Ectodermal cell (in vitro differentiated cells): ENCODE measurements at regions not wholly inside any gene's neighbourhood (a gene's known extent, or its start where the extent isn't known, plus 50 kb on each side); places are given as distances from the start of the nearest gene placed in this dataset.

Source experiments
- H3K27ac ChIP-seq: 2 replicates; pipeline ENCODE4 v1.7.0; 2013; ENCODE audit warnings: mild to moderate bottlenecking, low read depth, low read length; ENCODE audit not compliant: insufficient read depth, poor library complexity, severe bottlenecking
- H3K27me3 ChIP-seq: 2 replicates; pipeline ENCODE4 v1.7.0; 2013; ENCODE audit warnings: mild to moderate bottlenecking, low read length; ENCODE audit not compliant: insufficient read depth, control insufficient read depth, poor library complexity, severe bottlenecking
- H3K36me3 ChIP-seq: one replicate; pipeline ENCODE4 v1.7.0; 2013; ENCODE audit warnings: low read length; ENCODE audit not compliant: control insufficient read depth, insufficient read depth
- H3K4me1 ChIP-seq: one replicate; pipeline ENCODE4 v1.7.0; 2013; ENCODE audit warnings: low read length; ENCODE audit not compliant: control insufficient read depth, insufficient read depth
- H3K4me3 ChIP-seq: 2 replicates; pipeline ENCODE4 v1.7.0; 2013; ENCODE audit warnings: low read depth, low read length, control low read depth; ENCODE audit not compliant: insufficient read depth
- H3K9me3 ChIP-seq: 2 replicates; pipeline ENCODE4 v1.7.0; 2013; ENCODE audit warnings: mild to moderate bottlenecking, low read length, moderate library complexity; ENCODE audit not compliant: control insufficient read depth
- WGBS, 2 experiments: methylation state at CpG; one replicate each; pipeline ENCODE4 v1.1.7; 2013; ENCODE audit warnings: missing lambda C conversion rate in 2 of 2; 5-methylcytosine and 5-hydroxymethylcytosine counted together

DNA sequence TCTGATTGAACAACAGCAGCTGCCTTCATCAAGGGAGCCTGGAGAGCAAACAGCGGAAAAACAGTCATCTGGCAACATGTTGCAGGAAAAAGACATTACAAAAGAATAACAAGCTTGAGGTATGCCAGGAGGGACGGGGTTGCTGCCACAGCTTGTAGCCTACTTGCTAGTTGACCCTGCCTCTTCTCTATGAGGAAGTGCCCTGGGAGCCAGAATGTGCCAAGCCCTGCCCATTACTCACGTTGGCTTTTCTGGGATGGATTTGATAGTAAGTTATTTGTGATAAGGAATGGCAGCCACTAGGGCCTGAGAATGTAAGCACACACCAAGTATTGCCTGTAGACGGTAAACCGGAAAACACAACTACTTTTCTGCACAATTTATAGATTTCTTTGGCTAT lies 113.5 kb upstream of the KIRREL3 start:
- Histone ChIP-seq H3K4me1 (peaks cover 14% of the 10 kb centered on the region), H3K9me3 (no peaks in the 10 kb centered on the region), H3K4me3 (no peak overlapping the region), H3K27ac (no peak overlapping the region), H3K27me3 (no peaks in the 10 kb centered on the region), H3K36me3 (no peaks in the 10 kb centered on the region)
- 82 to 87% methylated on average over 5 of the region's 5 CpGs for WGBS, 2 experiments

- H3K4me1 ChIP-seq = peaks cover 22% of the 10 kb centered on the region
- no peak overlapping the region for H3K27ac ChIP-seq
These were observed 110.0 kb upstream of the KIRREL3 start for GRCh38 chr11:127110542-127110941.

GRCh38 chr11:127109796-127110480 lies 109.4 kb upstream of the KIRREL3 start:
- no peaks in the 10 kb centered on the region for H3K27me3 ChIP-seq
- H3K4me1 ChIP-seq = peaks cover 28% of the 10 kb centered on the region
- H3K4me3 ChIP-seq = no peak overlapping the region
- no peaks in the 10 kb centered on the region for H3K36me3 ChIP-seq
- H3K9me3 ChIP-seq = no peaks in the 10 kb centered on the region
- WGBS, 2 experiments = 8 to 18% methylated on average over 5 of the region's 5 CpGs
- no peak overlapping the region for H3K27ac ChIP-seq

More at GRCh38 chr11:127110542-127110941, 110.0 kb upstream of the KIRREL3 start:
- H3K36me3 ChIP-seq = no peaks in the 10 kb centered on the region
- no peak overlapping the region for H3K4me3 ChIP-seq
- H3K27me3 ChIP-seq = no peaks in the 10 kb centered on the region
- WGBS, 2 experiments = 71 to 79% methylated on average over 6 of the region's 6 CpGs
- H3K9me3 ChIP-seq = no peaks in the 10 kb centered on the region

DNA sequence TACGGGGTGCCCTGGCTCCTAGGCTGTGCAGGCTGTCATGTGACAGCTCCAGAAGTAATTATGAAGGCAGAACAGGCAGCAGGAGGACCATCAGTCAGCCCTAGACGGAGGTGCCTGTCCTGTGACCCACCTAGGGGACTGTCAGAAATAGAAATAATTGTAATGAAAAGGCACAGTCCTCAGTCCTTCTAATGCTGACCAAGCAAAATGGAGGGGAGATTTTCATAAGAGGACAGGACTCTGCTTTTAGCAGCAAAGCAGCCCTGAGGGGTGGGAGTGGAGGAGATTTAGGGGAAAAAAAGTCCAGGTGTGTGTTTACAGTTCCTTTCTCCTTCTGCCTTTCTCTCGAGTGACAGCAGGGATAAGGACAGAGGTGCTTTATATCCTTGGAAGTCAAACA lies 108.3 kb upstream of the KIRREL3 start:
- Histone ChIP-seq H3K27ac (no peak overlapping the region), H3K4me3 (no peak overlapping the region)
- WGBS, 2 experiments = 72 to 85% methylated on average over 3 of the region's 3 CpGs

GRCh38 chr11:127106938-127107337 lies 106.4 kb upstream of the KIRREL3 start:
- H3K27me3 ChIP-seq = no peaks in the 10 kb centered on the region
- H3K9me3 ChIP-seq = no peaks in the 10 kb centered on the region
- no peak overlapping the region for H3K4me3 ChIP-seq
- peaks cover 33% of the 10 kb centered on the region for H3K4me1 ChIP-seq
- H3K36me3 ChIP-seq = no peaks in the 10 kb centered on the region
- H3K27ac ChIP-seq = no peak overlapping the region
- WGBS, 2 experiments = 92 to 94% methylated on average over 2 of the region's 2 CpGs

More for the DNA sequence above, 108.3 kb upstream of the KIRREL3 start:
- H3K9me3 ChIP-seq = no peaks in the 10 kb centered on the region
- peaks cover 33% of the 10 kb centered on the region for H3K4me1 ChIP-seq
- no peaks in the 10 kb centered on the region for H3K27me3 ChIP-seq
- H3K36me3 ChIP-seq = no peaks in the 10 kb centered on the region

DNA sequence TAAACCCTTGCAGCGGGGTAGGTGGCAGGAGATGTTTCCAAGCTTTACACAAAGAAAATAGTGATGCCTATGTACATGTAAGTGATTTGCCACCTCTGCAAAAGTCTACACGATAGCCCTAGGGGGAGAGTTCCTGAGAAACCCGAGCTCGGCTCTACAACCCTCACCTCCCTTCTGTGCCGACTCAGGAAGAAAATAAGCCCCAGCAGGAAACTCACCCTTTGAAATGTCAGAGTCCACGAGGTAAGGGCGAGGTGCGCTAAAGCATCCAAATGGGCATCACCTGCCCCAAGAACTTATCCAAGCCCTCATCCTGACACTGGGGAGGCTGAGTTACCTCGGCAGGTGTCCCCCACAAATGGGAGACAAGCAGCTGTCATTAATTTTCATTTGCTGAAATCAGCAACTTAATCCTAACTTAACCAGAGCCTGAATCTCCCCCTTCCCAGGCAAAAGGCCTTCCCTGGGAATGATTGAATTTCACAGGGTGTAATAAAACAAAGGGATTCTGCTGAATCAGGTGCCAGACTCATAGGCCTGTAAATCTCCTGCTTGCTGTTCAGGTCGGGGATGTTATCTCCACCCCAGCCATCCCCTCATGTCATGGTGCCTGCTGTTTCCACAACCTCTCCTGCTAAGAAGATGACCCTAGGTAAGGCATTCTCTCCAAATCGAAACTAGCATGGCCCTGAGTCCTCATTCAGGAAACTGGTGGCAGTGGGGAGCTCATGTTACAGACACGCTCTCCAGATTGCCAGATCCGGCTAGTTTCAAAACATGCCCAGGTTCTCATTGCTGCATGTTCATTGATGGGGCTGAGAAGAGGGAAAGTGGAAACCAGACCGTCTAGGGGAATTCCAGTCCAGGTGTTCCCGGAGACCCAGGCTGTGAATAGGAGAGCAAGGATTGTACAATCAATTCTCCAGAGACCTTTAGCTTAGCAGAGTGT lies 105.3 kb upstream of the KIRREL3 start:
- 50 to 53% methylated on average over 15 of the region's 15 CpGs for WGBS, 2 experiments
- Histone ChIP-seq H3K4me1 (peaks cover 41% of the 10 kb centered on the region), H3K27ac (peak overlapping the region; percentile 28), H3K27me3 (no peaks in the 10 kb centered on the region), H3K36me3 (no peaks in the 10 kb centered on the region), H3K9me3 (no peaks in the 10 kb centered on the region), H3K4me3 (no peak overlapping the region)

DNA sequence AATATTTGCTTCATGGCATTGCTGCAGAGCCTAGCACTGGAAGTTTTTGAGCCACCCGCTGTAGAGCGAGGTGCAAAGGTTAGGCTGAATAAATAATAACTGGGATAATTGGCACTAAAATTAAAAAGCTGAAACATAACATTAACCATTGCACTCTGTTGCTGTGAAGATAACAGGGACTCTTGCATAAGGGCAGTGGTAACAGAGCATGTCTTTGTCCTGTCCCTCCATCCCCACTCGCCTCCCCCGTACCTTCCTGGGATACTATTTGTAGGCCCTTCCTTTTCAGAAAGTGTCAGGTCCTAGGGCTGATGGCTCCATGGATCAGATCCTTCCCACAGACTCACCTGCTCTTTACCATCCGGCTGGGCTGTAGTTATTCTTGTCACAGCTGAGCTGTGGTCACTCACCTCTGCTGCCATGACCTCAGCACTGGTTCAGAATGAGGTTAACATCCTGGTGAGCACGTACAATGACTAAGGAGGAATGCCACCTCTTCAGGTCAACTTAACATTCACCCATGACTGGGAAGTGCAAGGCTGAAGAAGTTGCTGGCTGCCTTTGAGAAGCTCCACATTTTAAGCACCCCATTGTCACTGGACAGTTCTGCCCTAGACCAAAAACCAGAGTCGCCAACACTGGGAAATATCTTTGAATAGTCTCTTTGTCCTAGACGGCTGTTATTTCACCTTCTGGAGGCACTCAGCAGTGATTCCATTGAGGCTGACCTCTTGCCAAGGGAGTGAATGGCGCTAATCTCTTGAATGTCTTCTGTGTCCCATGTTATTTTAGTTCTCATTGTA lies 103.2 kb upstream of the KIRREL3 start:
- 88 to 89% methylated on average over 9 of the region's 9 CpGs for WGBS, 2 experiments
- Histone ChIP-seq H3K36me3 (no peaks in the 10 kb centered on the region), H3K4me3 (no peak overlapping the region), H3K4me1 (peaks cover 29% of the 10 kb centered on the region), H3K27ac (no peak overlapping the region), H3K27me3 (no peaks in the 10 kb centered on the region), H3K9me3 (no peaks in the 10 kb centered on the region)

- H3K4me3 ChIP-seq = no peak overlapping the region
- no peaks in the 10 kb centered on the region for H3K27me3 ChIP-seq
- H3K9me3 ChIP-seq = no peaks in the 10 kb centered on the region
- H3K36me3 ChIP-seq = no peaks in the 10 kb centered on the region
- H3K27ac ChIP-seq = no peak overlapping the region
- peaks cover 9% of the 10 kb centered on the region for H3K4me1 ChIP-seq
- WGBS, 2 experiments = 50 to 60% methylated on average over 1 of the region's 1 CpG
These were observed 98.1 kb upstream of the KIRREL3 start for GRCh38 chr11:127098684-127099083.

DNA sequence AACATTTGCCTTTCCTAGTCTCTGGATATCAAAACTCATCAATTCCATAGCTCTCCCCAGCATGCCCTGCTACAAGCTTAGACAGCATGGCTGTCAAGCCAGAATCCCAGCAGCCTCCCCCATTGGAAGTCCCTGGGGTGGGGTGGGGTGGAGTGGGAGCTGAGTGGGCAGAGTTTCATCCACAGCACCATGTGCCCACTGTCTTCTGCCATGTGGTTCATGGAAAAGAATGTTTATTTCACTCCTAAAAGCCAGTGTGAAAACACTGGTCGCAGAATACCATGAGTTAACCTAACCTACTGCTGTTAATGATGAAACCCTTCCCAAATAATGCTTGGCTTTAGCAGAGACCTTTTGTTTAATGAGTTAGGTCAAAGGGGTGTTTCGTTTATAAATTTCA lies 80.2 kb upstream of the KIRREL3 start:
- no peak overlapping the region for H3K4me3 ChIP-seq
- no peaks in the 10 kb centered on the region for H3K9me3 ChIP-seq
- H3K27me3 ChIP-seq = no peaks in the 10 kb centered on the region
- H3K27ac ChIP-seq = no peak overlapping the region
- no peaks in the 10 kb centered on the region for H3K36me3 ChIP-seq
- no peaks in the 10 kb centered on the region for H3K4me1 ChIP-seq
- WGBS, 2 experiments = 92 to 96% methylated on average over 2 of the region's 2 CpGs

DNA sequence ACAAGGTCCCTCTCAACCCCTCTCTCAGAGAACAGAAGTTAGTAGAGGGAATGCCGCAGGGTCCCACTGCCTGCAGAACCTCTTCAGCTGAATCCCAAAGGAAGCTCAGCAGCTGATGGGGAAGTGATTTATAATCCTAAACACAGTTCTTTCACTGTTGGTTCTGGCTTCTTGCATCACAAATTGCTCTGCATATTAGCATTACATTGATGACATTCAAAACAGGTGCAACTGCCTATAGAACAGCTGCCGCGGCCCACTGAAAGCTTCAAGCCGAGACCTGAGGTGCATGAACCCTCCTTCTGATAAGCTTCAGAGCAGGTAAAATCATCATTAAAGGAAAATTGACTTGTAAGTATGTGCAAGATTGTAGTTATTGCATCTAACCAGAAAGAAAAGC lies 75.2 kb upstream of the KIRREL3 start:
- Histone ChIP-seq H3K4me3 (no peak overlapping the region), H3K36me3 (no peaks in the 10 kb centered on the region), H3K27ac (no peak overlapping the region), H3K9me3 (no peaks in the 10 kb centered on the region), H3K27me3 (no peaks in the 10 kb centered on the region), H3K4me1 (no peaks in the 10 kb centered on the region)
- WGBS, 2 experiments = 93 to 96% methylated on average over 4 of the region's 4 CpGs
